Panc1 (cell line): ENCODE measurements at regions not wholly inside any gene's neighbourhood (a gene's known extent, or its start where the extent isn't known, plus 50 kb on each side); places are given as distances from the start of the nearest gene placed in this dataset.

Experiments used
- POLR2AphosphoS5 ChIP-seq: IDR thresholded peaks from 2 replicates; pipeline ENCODE4 v1.6.1; 2012; ENCODE audit warnings: mild to moderate bottlenecking, low read depth, low read length, moderate library complexity
- REST ChIP-seq, 2 experiments: IDR thresholded peaks; 2 replicates each; pipeline ENCODE4 v1.6.1; 2011 to 2012; ENCODE audit warnings: low read depth in 2 of 2, control low read depth in 1 of 2, low read length in 1 of 2, mild to moderate bottlenecking in 1 of 2, moderate library complexity in 1 of 2; ENCODE audit not compliant: insufficient read depth in 1 of 2
- SIN3A ChIP-seq: IDR thresholded peaks from 2 replicates; pipeline ENCODE4 v1.6.1; 2012; ENCODE audit warnings: low read depth, mild to moderate bottlenecking, low read length, moderate library complexity, borderline replicate concordance; ENCODE audit not compliant: insufficient read depth
- TCF7L2 ChIP-seq: IDR thresholded peaks from 2 replicates; pipeline ENCODE4 v1.6.1; 2011; ENCODE audit warnings: mild to moderate bottlenecking, low read depth, low read length, inconsistent platforms
- TF ChIP-seq, protein P1 (sequence below): fragments of 450-650 bp; IDR thresholded peaks from 2 replicates; pipeline ENCODE4 v1.5.1; 2017; ENCODE audit warnings: mild to moderate bottlenecking

GRCh38 chr16:51002881-51003490 lies 148.1 kb downstream of the SALL1 start:
- TF ChIP-seq, protein P1, sequence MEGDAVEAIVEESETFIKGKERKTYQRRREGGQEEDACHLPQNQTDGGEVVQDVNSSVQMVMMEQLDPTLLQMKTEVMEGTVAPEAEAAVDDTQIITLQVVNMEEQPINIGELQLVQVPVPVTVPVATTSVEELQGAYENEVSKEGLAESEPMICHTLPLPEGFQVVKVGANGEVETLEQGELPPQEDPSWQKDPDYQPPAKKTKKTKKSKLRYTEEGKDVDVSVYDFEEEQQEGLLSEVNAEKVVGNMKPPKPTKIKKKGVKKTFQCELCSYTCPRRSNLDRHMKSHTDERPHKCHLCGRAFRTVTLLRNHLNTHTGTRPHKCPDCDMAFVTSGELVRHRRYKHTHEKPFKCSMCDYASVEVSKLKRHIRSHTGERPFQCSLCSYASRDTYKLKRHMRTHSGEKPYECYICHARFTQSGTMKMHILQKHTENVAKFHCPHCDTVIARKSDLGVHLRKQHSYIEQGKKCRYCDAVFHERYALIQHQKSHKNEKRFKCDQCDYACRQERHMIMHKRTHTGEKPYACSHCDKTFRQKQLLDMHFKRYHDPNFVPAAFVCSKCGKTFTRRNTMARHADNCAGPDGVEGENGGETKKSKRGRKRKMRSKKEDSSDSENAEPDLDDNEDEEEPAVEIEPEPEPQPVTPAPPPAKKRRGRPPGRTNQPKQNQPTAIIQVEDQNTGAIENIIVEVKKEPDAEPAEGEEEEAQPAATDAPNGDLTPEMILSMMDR = no peak
- TF ChIP-seq POLR2AphosphoS5 (no peak), SIN3A (no peak), REST (IDR thresholded peaks at IDR 0.05; ENCODE audit: insufficient read depth in 1 of 2, low read depth in 2 of 2, low read length in 1 of 2) (no peak), TCF7L2 (no peak)
